HepG2 (cell line): ENCODE measurements at regions not wholly inside any gene's neighbourhood (a gene's known extent, or its start where the extent isn't known, plus 50 kb on each side); places are given as distances from the start of the nearest gene placed in this dataset.

Experiments used
- ATF3 ChIP-seq: sonication (generic); formaldehyde crosslinking; IDR thresholded peaks from 2 replicates; pipeline ENCODE4 v1.4.0; 2020; ENCODE audit warnings: missing genetic modification reagents
- CHD2 ChIP-seq: IDR thresholded peaks from 2 replicates; pipeline ENCODE4 v1.6.1; 2011; ENCODE audit warnings: low read depth, low read length, improper control_type of control experiment
- CREB1 ChIP-seq, 2 experiments: fragments of 450-650 bp in 1 of 2; IDR thresholded peaks; 2 replicates each; pipeline ENCODE4 v1.6.1; 2016 to 2017; ENCODE audit warnings: control low read depth in 1 of 2, mild to moderate bottlenecking in 1 of 2, missing compliant biosample characterization in 1 of 2, missing genetic modification characterization in 1 of 2
- EP300 ChIP-seq, 3 experiments: sonication (generic) in 1 of 3; formaldehyde crosslinking in 1 of 3; IDR thresholded peaks; 2 replicates each; pipeline versions ENCODE4 v1.5.1 to v1.6.1; 2011 to 2020; ENCODE audit warnings: low read depth in 2 of 3, low read length in 2 of 3, borderline replicate concordance in 1 of 3, improper control_type of control experiment in 1 of 3, mild to moderate bottlenecking in 1 of 3, missing genetic modification reagents in 1 of 3, moderate library complexity in 1 of 3
- MAZ ChIP-seq, 2 experiments: sonication (generic) in 1 of 2; formaldehyde crosslinking in 1 of 2; IDR thresholded peaks; 2 replicates each; pipeline versions ENCODE4 v1.5.0 to v1.6.1; 2012 to 2020; ENCODE audit warnings: low read depth in 2 of 2, mild to moderate bottlenecking in 2 of 2, borderline replicate concordance in 1 of 2, improper control_type of control experiment in 1 of 2, low read length in 1 of 2, missing genetic modification reagents in 1 of 2, moderate library complexity in 1 of 2
- MEIS2 ChIP-seq: sonication (generic); formaldehyde crosslinking; IDR thresholded peaks from 2 replicates; pipeline ENCODE4 v1.9.0; 2021; ENCODE audit warnings: mild to moderate bottlenecking, missing genetic modification reagents
- NFAT5 ChIP-seq: sonication (generic); formaldehyde crosslinking; IDR thresholded peaks from 2 replicates; pipeline ENCODE4 v1.4.0; 2020; ENCODE audit warnings: missing genetic modification reagents
- NR2F6 ChIP-seq, 2 experiments: IDR thresholded peaks; 2 replicates each; pipeline ENCODE4 v1.6.1; 2016; ENCODE audit warnings: antibody characterized with exemption in 1 of 2, mild to moderate bottlenecking in 1 of 2
- POLR2A ChIP-seq, 2 experiments: IDR thresholded peaks; 2 replicates each; pipeline ENCODE4 v1.6.1; 2011; ENCODE audit warnings: low read depth in 2 of 2, low read length in 2 of 2, mild to moderate bottlenecking in 1 of 2, moderate library complexity in 1 of 2; ENCODE audit not compliant: insufficient read depth in 1 of 2
- PRDM10 ChIP-seq: sonication (generic); formaldehyde crosslinking; IDR thresholded peaks from 2 replicates; pipeline ENCODE4 v1.4.0; 2020; ENCODE audit warnings: low read depth, missing genetic modification reagents
- RAD21 ChIP-seq: fragments of 450-650 bp; formaldehyde crosslinking; IDR thresholded peaks from 2 replicates; pipeline ENCODE4 v1.5.0; 2020; ENCODE audit warnings: mild to moderate bottlenecking
- SP1 ChIP-seq, 2 experiments: fragments of 450-650 bp in 1 of 2; sonication (generic) in 1 of 2; formaldehyde crosslinking in 1 of 2; IDR thresholded peaks; 2 replicates each; pipeline versions ENCODE4 v1.4.0 to v1.6.1; 2016 to 2020; ENCODE audit warnings: missing genetic modification reagents in 1 of 2
- ZFP37 ChIP-seq: sonication (generic); formaldehyde crosslinking; IDR thresholded peaks from 2 replicates; pipeline ENCODE4 v1.4.0; 2020; ENCODE audit warnings: missing genetic modification reagents, borderline replicate concordance
- ZKSCAN8 ChIP-seq: IDR thresholded peaks from 2 replicates; pipeline ENCODE4 v1.6.1; 2016; ENCODE audit warnings: borderline replicate concordance, missing genetic modification reagents, missing compliant biosample characterization

- TF ChIP-seq ATF3 (CRISPR knock-in tag) (no peak), RAD21 (CRISPR knock-in tag) (no peak), NR2F6 (IDR thresholded peaks at IDR 0.05) (no peak), NR2F6 (CRISPR knock-in tag; IDR thresholded peaks at IDR 0.05) (no peak), MEIS2 (CRISPR knock-in tag) (no peak), MAZ (IDR thresholded peaks at IDR 0.05; ENCODE audit: borderline replicate concordance, low read depth, low read length) (no peak), MAZ (CRISPR knock-in tag; IDR thresholded peaks at IDR 0.05; ENCODE audit: low read depth) (no peak), PRDM10 (CRISPR knock-in tag) (no peak), POLR2A (IDR thresholded peaks at IDR 0.05; ENCODE audit: insufficient read depth in 1 of 2, low read depth in 2 of 2, low read length in 2 of 2) (no peak), ZFP37 (CRISPR knock-in tag) (no peak), NFAT5 (CRISPR knock-in tag) (no peak), ZKSCAN8 (CRISPR knock-in tag) (no peak), CHD2 (no peak), CREB1 (IDR thresholded peaks at IDR 0.05) (no peak), CREB1 (CRISPR knock-in tag; IDR thresholded peaks at IDR 0.05) (no peak), EP300 (IDR thresholded peaks at IDR 0.05; ENCODE audit: low read depth in 2 of 2, low read length in 2 of 2) (no peak), EP300 (CRISPR knock-in tag; IDR thresholded peaks at IDR 0.05; ENCODE audit: borderline replicate concordance) (no peak), SP1 (IDR thresholded peaks at IDR 0.05) (no peak), SP1 (CRISPR knock-in tag; IDR thresholded peaks at IDR 0.05) (no peak)
Measured at GRCh38 chr11:129533395-129533794, 157.7 kb downstream of the BARX2 start.
